Ascending aorta (tissue), 2 donors: ENCODE measurements at regions not wholly inside any gene's neighbourhood (a gene's known extent, or its start where the extent isn't known, plus 50 kb on each side); places are given as distances from the start of the nearest gene placed in this dataset.

Experiments used
- DNase-seq, 2 donors: peaks; one replicate each; pipeline ENCODE4 v3.0.0-alpha.2; 2019; ENCODE audit warnings: low spot score in 2 of 2
- H3K27ac ChIP-seq, 2 donors: fragments of 200-600 bp; sonication (generic); one replicate each; pipeline ENCODE4 v1.5.1; 2016 to 2017; ENCODE audit warnings: mild to moderate bottlenecking in 1 of 2
- H3K27me3 ChIP-seq: fragments of 200-600 bp; sonication (generic); one replicate; pipeline ENCODE4 v1.5.1; 2017
- H3K36me3 ChIP-seq, 2 donors: fragments of 200-600 bp; sonication (generic); one replicate each; pipeline ENCODE4 v1.5.1; 2016
- H3K4me1 ChIP-seq, 2 donors: fragments of 200-600 bp; sonication (generic); one replicate each; pipeline ENCODE4 v1.5.1; 2016 to 2017; ENCODE audit warnings: mild to moderate bottlenecking in 1 of 2
- H3K4me3 ChIP-seq, 2 donors: fragments of 200-600 bp; sonication (generic); one replicate each; pipeline ENCODE4 v1.5.1; 2016 to 2017; ENCODE audit warnings: mild to moderate bottlenecking in 1 of 2
- H3K9me3 ChIP-seq, 2 donors: fragments of 200-600 bp; sonication (generic); one replicate each; pipeline ENCODE4 v1.5.1; 2016
- intact Hi-C: fragments of 100-400 bp; cut with DNase I; formaldehyde crosslinking; loops from one replicate; pipeline ENCODE4 v1.15.1; 2023
- TF ChIP-seq, protein P1 (sequence below), 3 experiments: fragments of 200-600 bp in 2 of 3; fragments of 450-650 bp in 1 of 3; sonication (generic) in 2 of 3; IDR thresholded peaks; one replicate each; pipeline ENCODE4 v1.5.1; 2016 to 2019; ENCODE audit warnings: antibody characterized with exemption in 3 of 3, mild to moderate bottlenecking in 1 of 3, moderate library complexity in 1 of 3

- H3K4me1 ChIP-seq = no peaks in the 10 kb centered on the region
- no peak for DNase-seq
- H3K27ac ChIP-seq = no peak overlapping the region
These were observed 248.8 kb downstream of the SUDS3 start for GRCh38 chr12:118625050-118625675.

DNA sequence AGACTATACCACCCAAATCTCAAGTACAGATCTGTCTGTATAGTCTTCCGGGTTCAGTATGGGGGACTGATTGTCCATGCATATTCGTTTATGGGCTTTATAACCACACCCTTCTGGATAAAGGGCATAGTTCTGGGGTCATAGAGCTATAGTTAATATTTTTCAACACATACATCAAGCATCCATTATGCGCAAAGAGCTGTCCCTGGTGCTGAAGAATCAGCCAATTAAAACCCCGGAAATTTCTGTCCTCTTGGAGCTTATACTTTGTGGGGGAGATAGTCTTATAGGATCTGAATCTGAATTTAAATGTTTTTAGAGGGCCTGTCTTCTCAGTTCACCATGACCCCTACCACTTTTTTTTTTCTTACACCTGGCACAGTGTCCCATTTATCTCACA is 256.7 kb downstream of the SUDS3 start:
- Histone ChIP-seq H3K4me3 (no peak overlapping the region), H3K4me1 (no peaks in the 10 kb centered on the region), H3K27me3 (no peaks in the 10 kb centered on the region), H3K36me3 (no peaks in the 10 kb centered on the region), H3K27ac (no peak overlapping the region), H3K9me3 (no peaks in the 10 kb centered on the region)
- TF ChIP-seq, protein P1, sequence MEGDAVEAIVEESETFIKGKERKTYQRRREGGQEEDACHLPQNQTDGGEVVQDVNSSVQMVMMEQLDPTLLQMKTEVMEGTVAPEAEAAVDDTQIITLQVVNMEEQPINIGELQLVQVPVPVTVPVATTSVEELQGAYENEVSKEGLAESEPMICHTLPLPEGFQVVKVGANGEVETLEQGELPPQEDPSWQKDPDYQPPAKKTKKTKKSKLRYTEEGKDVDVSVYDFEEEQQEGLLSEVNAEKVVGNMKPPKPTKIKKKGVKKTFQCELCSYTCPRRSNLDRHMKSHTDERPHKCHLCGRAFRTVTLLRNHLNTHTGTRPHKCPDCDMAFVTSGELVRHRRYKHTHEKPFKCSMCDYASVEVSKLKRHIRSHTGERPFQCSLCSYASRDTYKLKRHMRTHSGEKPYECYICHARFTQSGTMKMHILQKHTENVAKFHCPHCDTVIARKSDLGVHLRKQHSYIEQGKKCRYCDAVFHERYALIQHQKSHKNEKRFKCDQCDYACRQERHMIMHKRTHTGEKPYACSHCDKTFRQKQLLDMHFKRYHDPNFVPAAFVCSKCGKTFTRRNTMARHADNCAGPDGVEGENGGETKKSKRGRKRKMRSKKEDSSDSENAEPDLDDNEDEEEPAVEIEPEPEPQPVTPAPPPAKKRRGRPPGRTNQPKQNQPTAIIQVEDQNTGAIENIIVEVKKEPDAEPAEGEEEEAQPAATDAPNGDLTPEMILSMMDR (IDR thresholded peaks at IDR 0.05) = no peak
- intact Hi-C loops = no loop called here
- no peak for DNase-seq

More at GRCh38 chr12:118625050-118625675, 248.8 kb downstream of the SUDS3 start:
- TF ChIP-seq, protein P1 (IDR thresholded peaks at IDR 0.05) = no peak
- H3K36me3 ChIP-seq = no peaks in the 10 kb centered on the region
- H3K9me3 ChIP-seq = no peaks in the 10 kb centered on the region
- H3K27me3 ChIP-seq = no peaks in the 10 kb centered on the region
- intact Hi-C loops = no loop called here
- no peak overlapping the region for H3K4me3 ChIP-seq

- Histone ChIP-seq H3K4me1 (no peaks in the 10 kb centered on the region), H3K27ac (no peak overlapping the region), H3K27me3 (no peaks in the 10 kb centered on the region), H3K4me3 (no peak overlapping the region), H3K36me3 (no peaks in the 10 kb centered on the region), H3K9me3 (no peaks in the 10 kb centered on the region)
- TF ChIP-seq, protein P1 (IDR thresholded peaks at IDR 0.05) = no peak
- intact Hi-C loops = no loop called here
- no peak for DNase-seq
These were observed 258.9 kb downstream of the SUDS3 start for GRCh38 chr12:118635276-118635675.

DNA sequence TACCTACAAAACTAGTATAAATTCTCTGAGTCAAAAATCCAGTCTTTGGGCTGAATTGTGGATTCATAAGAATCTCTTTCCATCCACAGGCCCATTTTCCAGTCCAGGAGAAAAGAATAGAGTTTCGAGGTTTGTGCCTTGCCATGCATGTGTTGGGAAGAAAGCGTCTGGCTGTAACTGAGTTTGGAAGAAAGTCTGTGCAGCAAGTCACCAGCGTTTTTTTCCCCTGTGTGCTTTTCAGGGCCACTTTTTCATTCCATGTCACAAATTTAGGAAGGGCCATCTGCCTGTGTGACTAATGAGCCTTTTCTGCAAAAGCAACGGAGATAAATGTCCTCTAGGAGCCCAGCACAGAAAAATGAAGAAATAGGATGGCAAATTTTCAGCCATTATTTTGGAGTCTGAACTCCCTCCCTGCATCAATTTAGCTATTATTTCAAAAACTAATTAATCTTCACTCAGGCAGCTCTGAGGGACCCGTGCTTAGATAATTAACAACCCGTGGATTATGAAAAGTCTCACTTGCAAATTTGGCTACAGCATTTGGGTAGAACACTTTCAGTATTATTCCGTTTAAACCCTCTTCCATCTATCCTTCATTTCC is 261.5 kb downstream of the SUDS3 start:
- Histone ChIP-seq H3K27me3 (no peaks in the 10 kb centered on the region), H3K36me3 (no peaks in the 10 kb centered on the region), H3K27ac (no peak overlapping the region), H3K4me1 (no peaks in the 10 kb centered on the region), H3K4me3 (no peak overlapping the region), H3K9me3 (no peaks in the 10 kb centered on the region)
- TF ChIP-seq, protein P1 (IDR thresholded peaks at IDR 0.05) = no peak
- intact Hi-C loops = no loop called here
- DNase-seq = no peak

GRCh38 chr12:118641249-118641648 is 264.9 kb downstream of the SUDS3 start:
- no peak overlapping the region for H3K4me3 ChIP-seq
- DNase-seq = no peak
- H3K27ac ChIP-seq = no peak overlapping the region
- TF ChIP-seq, protein P1 (IDR thresholded peaks at IDR 0.05) = no peak
- no peaks in the 10 kb centered on the region for H3K36me3 ChIP-seq
- intact Hi-C loops = no loop called here
- H3K4me1 ChIP-seq = no peaks in the 10 kb centered on the region
- no peaks in the 10 kb centered on the region for H3K27me3 ChIP-seq
- H3K9me3 ChIP-seq = no peaks in the 10 kb centered on the region
